Fibroblast of pulmonary artery (primary cell): ENCODE measurements at regions not wholly inside any gene's neighbourhood (a gene's known extent, or its start where the extent isn't known, plus 50 kb on each side); places are given as distances from the start of the nearest gene placed in this dataset.

Experiments used
- DNase-seq: peaks from one replicate; pipeline ENCODE4 v3.0.0-alpha.2; 2010; ENCODE audit warnings: low read depth
- H3K4me3 ChIP-seq: replicated peaks from 2 replicates; pipeline ENCODE4 v1.5.1; 2011; ENCODE audit warnings: low read depth, mild to moderate bottlenecking, control low read depth, low read length, moderate library complexity
- CTCF ChIP-seq: IDR thresholded peaks from 2 replicates; pipeline ENCODE4 v1.5.1; 2011; ENCODE audit warnings: mild to moderate bottlenecking, control low read depth, low read length, inconsistent platforms; ENCODE audit errors: missing control alignments

- peak; percentile 49 for DNase-seq
- H3K4me3 ChIP-seq: peak overlapping the region; percentile 53
Observed at GRCh38 chr10:42475168-42476098, 162.9 kb downstream of the ZNF33B start.

GRCh38 chr10:42454313-42454712 lies 184.1 kb downstream of the ZNF33B start:
- no peak for DNase-seq
- TF ChIP-seq CTCF: no peak
- H3K4me3 ChIP-seq: no peak overlapping the region

More at GRCh38 chr10:42475168-42476098, 162.9 kb downstream of the ZNF33B start:
- TF ChIP-seq CTCF: no peak

GRCh38 chr10:42431095-42431494 lies 207.3 kb downstream of the ZNF33B start:
- no peak overlapping the region for H3K4me3 ChIP-seq
- no peak for TF ChIP-seq CTCF
- no peak for DNase-seq

GRCh38 chr10:42428534-42428933 lies 209.8 kb downstream of the ZNF33B start:
- H3K4me3 ChIP-seq: no peak overlapping the region
- DNase-seq: peak; percentile 16
- peak; percentile 36 for TF ChIP-seq CTCF

- TF ChIP-seq CTCF: no peak
- H3K4me3 ChIP-seq: no peak overlapping the region
- DNase-seq: no peak
Observed at GRCh38 chr10:42422911-42423310, 215.5 kb downstream of the ZNF33B start.

GRCh38 chr10:42421812-42422211 lies 216.6 kb downstream of the ZNF33B start:
- no peak for DNase-seq
- no peak overlapping the region for H3K4me3 ChIP-seq
- TF ChIP-seq CTCF: no peak

- no peak for DNase-seq
- no peak for TF ChIP-seq CTCF
- no peak overlapping the region for H3K4me3 ChIP-seq
Observed at GRCh38 chr10:42419789-42420188, 218.6 kb downstream of the ZNF33B start.
